SK-N-SH treated with all-trans-retinoic acid at 6 μM for 48 hours (cell line): ENCODE measurements at regions not wholly inside any gene's neighbourhood (a gene's known extent, or its start where the extent isn't known, plus 50 kb on each side); places are given as distances from the start of the nearest gene placed in this dataset.

Experiments used
- ATAC-seq: fragments of 200-7000 bp; cut with Tn5 transposase; 3 replicates; pipeline ENCODE4 v1.9.1; 2020; ENCODE audit warnings: mild to moderate bottlenecking, moderate library complexity
- ARNTL ChIP-seq: fragments of 450-650 bp; formaldehyde crosslinking; IDR thresholded peaks from 2 replicates; pipeline ENCODE4 v1.5.0; 2020; ENCODE audit warnings: low read depth, mild to moderate bottlenecking, moderate library complexity, borderline replicate concordance
- BACH2 ChIP-seq: fragments of 250-450 bp; sonication (Bioruptor Pico); IDR thresholded peaks from 2 replicates; pipeline ENCODE4 v1.9.0; 2021; ENCODE audit warnings: mild to moderate bottlenecking, borderline replicate concordance
- CREB5 ChIP-seq: fragments of 250-450 bp; sonication (Bioruptor Pico); IDR thresholded peaks from 2 replicates; pipeline ENCODE4 v1.5.1; 2020; ENCODE audit warnings: low read depth, mild to moderate bottlenecking, moderate library complexity
- CSDC2 ChIP-seq: fragments of 250-450 bp; sonication (Bioruptor Pico); IDR thresholded peaks from 2 replicates; pipeline ENCODE4 v1.5.0; 2020; ENCODE audit warnings: mild to moderate bottlenecking, moderate library complexity
- ESRRG ChIP-seq: fragments of 250-450 bp; sonication (Bioruptor Pico); IDR thresholded peaks from 2 replicates; pipeline ENCODE4 v1.6.1; 2021; ENCODE audit warnings: mild to moderate bottlenecking
- ISL1 ChIP-seq: fragments of 250-450 bp; sonication (Bioruptor Pico); IDR thresholded peaks from 2 replicates; pipeline ENCODE4 v2.1.2; 2022; ENCODE audit warnings: mild to moderate bottlenecking, moderate library complexity
- OSR1 ChIP-seq: fragments of 250-450 bp; sonication (Bioruptor Pico); IDR thresholded peaks from 2 replicates; pipeline ENCODE4 v1.8.0; 2022; ENCODE audit warnings: moderate library complexity, mild to moderate bottlenecking, inconsistent platforms
- POU6F1 ChIP-seq: fragments of 250-450 bp; sonication (Bioruptor Pico); IDR thresholded peaks from 2 replicates; pipeline ENCODE4 v1.8.0; 2021; ENCODE audit warnings: low read depth, mild to moderate bottlenecking, moderate library complexity, borderline replicate concordance
- RARB ChIP-seq: fragments of 250-450 bp; sonication (Bioruptor Pico); IDR thresholded peaks from 2 replicates; pipeline ENCODE4 v1.8.0; 2021; ENCODE audit warnings: mild to moderate bottlenecking, moderate library complexity
- TSHZ2 ChIP-seq: fragments of 250-450 bp; sonication (Bioruptor Pico); IDR thresholded peaks from 2 replicates; pipeline ENCODE4 v1.5.0; 2020; ENCODE audit warnings: mild to moderate bottlenecking, moderate library complexity
- ZC3H10 ChIP-seq: fragments of 250-450 bp; sonication (Bioruptor Pico); IDR thresholded peaks from 2 replicates; pipeline ENCODE4 v1.5.1; 2021; ENCODE audit warnings: mild to moderate bottlenecking, moderate library complexity
- ZFP30 ChIP-seq: fragments of 450-650 bp; formaldehyde crosslinking; IDR thresholded peaks from 2 replicates; pipeline ENCODE4 v1.5.0; 2022; ENCODE audit warnings: mild to moderate bottlenecking, moderate library complexity
- ZNF565 ChIP-seq: fragments of 450-650 bp; formaldehyde crosslinking; conservative IDR thresholded peaks from 2 replicates; pipeline ENCODE4 v1.5.0; 2020; ENCODE audit warnings: low read depth, mild to moderate bottlenecking, moderate library complexity
- ZNF8 ChIP-seq: fragments of 450-650 bp; formaldehyde crosslinking; IDR thresholded peaks from 2 replicates; pipeline ENCODE4 v1.5.0; 2020; ENCODE audit warnings: mild to moderate bottlenecking, moderate library complexity
- TF ChIP-seq, protein P1 (sequence below): fragments of 250-450 bp; sonication (Bioruptor Pico); IDR thresholded peaks from 2 replicates; pipeline ENCODE4 v1.8.0; 2020; ENCODE audit warnings: mild to moderate bottlenecking, moderate library complexity, borderline replicate concordance

DNA sequence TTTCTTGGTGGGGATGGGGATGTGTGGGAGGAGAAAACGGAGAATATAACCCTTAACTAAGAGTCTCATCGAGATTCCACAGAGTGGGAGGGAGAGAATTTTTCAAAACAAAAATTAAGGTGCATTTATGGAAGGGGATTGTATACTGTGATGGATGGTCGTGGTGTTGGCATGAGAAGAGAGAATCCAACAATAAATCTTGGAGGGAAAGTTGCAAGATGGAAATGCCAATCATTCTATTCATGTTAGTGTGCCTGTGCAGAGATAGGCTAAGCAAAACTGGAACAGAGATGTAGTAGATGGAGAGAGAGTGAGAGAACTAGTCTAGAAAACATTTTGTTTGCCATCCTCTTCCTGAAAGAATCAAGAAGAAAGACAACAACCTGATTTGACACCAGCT lies 613.1 kb downstream of the EBF1 start:
- ATAC-seq = no peak
- TF ChIP-seq ARNTL (CRISPR knock-in tag) (no peak), ISL1 (CRISPR knock-in tag) (no peak), CREB5 (CRISPR knock-in tag) (no peak), CSDC2 (CRISPR knock-in tag) (no peak), ZNF8 (CRISPR knock-in tag) (no peak), RARB (CRISPR knock-in tag) (no peak), ESRRG (no peak), ZFP30 (CRISPR knock-in tag) (no peak), TSHZ2 (CRISPR knock-in tag) (no peak), OSR1 (CRISPR knock-in tag) (no peak)
- TF ChIP-seq, protein P1, sequence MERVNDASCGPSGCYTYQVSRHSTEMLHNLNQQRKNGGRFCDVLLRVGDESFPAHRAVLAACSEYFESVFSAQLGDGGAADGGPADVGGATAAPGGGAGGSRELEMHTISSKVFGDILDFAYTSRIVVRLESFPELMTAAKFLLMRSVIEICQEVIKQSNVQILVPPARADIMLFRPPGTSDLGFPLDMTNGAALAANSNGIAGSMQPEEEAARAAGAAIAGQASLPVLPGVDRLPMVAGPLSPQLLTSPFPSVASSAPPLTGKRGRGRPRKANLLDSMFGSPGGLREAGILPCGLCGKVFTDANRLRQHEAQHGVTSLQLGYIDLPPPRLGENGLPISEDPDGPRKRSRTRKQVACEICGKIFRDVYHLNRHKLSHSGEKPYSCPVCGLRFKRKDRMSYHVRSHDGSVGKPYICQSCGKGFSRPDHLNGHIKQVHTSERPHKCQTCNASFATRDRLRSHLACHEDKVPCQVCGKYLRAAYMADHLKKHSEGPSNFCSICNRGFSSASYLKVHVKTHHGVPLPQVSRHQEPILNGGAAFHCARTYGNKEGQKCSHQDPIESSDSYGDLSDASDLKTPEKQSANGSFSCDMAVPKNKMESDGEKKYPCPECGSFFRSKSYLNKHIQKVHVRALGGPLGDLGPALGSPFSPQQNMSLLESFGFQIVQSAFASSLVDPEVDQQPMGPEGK (CRISPR knock-in tag) = no peak

- no peak for ATAC-seq
- TF ChIP-seq ISL1 (CRISPR knock-in tag) (no peak), ESRRG (no peak), POU6F1 (no peak), ZC3H10 (no peak)
- TF ChIP-seq, protein P1 (CRISPR knock-in tag) = no peak
These were observed 614.1 kb downstream of the EBF1 start for GRCh38 chr5:158485604-158486081.

GRCh38 chr5:158485047-158485446 lies 614.7 kb downstream of the EBF1 start:
- ATAC-seq = no peak
- TF ChIP-seq ZNF565 (CRISPR knock-in tag) = no peak
- TF ChIP-seq TSHZ2 (CRISPR knock-in tag) = no peak
- TF ChIP-seq ARNTL (CRISPR knock-in tag) = no peak
- TF ChIP-seq, protein P1 (CRISPR knock-in tag) = no peak
- no peak for TF ChIP-seq CSDC2 (CRISPR knock-in tag)
- TF ChIP-seq ESRRG = no peak
- no peak for TF ChIP-seq RARB (CRISPR knock-in tag)
- TF ChIP-seq BACH2 (CRISPR knock-in tag) = no peak
- TF ChIP-seq POU6F1 = no peak
- no peak for TF ChIP-seq ZNF8 (CRISPR knock-in tag)
